HuH-7 (cell line): ENCODE measurements at regions not wholly inside any gene's neighbourhood (a gene's known extent, or its start where the extent isn't known, plus 50 kb on each side); places are given as distances from the start of the nearest gene placed in this dataset.

Source experiments
- DNase-seq: peaks from one replicate; pipeline ENCODE4 v3.0.0; 2011; ENCODE audit warnings: low spot score

DNA sequence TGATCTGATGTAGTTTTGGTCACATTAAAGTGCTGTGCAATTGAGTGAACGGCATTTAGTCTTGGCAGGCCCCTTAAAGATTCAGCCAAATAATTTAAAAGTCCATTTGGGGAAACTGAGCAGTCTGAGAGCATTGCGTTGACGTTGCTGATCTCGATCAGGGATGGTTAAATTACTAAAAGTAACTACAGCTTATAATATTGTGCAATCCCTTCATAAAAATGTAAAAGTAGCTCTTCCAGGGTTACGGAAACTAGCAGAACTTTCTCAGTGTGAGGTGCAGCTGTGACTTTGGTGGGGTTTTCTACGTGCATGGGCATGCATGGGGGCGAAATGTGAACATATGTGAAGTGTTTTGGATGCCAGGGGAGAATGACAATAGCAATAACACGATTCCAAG, 184.5 kb upstream of the RNF32 start:
- DNase-seq, result no peak

DNA sequence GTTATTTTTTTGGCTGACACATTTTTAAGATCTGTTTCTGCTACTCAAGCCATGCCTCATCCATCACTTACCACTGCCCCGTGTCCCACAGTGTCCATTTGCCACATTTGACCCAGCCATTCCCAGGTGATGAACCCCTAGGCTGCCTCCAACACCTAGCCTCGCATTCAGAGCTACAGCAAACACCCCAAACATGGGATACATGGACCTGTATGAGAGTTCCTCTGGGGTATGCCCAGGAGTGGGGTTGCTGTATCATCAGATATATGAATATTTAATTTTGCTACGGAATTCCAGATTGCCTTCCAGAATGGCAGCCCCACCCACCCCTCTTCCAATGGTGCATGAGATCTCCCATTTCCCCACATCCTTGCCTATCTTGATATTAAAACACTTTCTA, 190.1 kb upstream of the RNF32 start:
- no peak for DNase-seq

- DNase-seq, result no peak
Measured at GRCh38 chr7:156448918-156449317, 191.7 kb upstream of the RNF32 start.

- DNase-seq, result no peak
Measured at GRCh38 chr7:156446990-156447389, 193.6 kb upstream of the RNF32 start.

- DNase-seq, result no peak
Measured at GRCh38 chr7:156445997-156446761, 194.4 kb upstream of the RNF32 start.

GRCh38 chr7:156442516-156442915, 198.1 kb upstream of the RNF32 start:
- no peak for DNase-seq

DNA sequence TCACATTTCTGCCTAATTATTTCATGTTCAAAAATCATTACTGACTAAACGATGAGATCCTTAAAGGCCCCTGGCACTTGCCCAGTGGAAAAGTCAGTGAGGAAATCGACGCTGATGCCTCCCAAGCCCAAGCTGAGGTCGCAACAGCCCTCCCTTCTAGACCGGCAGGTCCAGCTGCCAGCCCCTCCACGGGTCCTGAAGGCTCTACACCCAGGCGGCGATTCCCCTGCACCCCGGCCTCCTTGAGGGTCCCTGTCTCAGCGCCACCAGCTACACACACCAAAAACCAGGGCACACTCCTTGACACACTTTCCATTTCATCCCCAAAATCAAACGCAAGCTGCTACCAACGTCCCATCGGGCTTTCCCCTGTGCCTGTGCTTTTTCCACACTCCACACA, 200.1 kb upstream of the RNF32 start:
- no peak for DNase-seq

GRCh38 chr7:156438011-156438410, 202.6 kb upstream of the RNF32 start:
- DNase-seq, result no peak

- no peak for DNase-seq
Measured at GRCh38 chr7:156437021-156437614, 203.5 kb upstream of the RNF32 start.

- no peak for DNase-seq
Measured at GRCh38 chr7:156435486-156436231, 204.9 kb upstream of the RNF32 start.

DNA sequence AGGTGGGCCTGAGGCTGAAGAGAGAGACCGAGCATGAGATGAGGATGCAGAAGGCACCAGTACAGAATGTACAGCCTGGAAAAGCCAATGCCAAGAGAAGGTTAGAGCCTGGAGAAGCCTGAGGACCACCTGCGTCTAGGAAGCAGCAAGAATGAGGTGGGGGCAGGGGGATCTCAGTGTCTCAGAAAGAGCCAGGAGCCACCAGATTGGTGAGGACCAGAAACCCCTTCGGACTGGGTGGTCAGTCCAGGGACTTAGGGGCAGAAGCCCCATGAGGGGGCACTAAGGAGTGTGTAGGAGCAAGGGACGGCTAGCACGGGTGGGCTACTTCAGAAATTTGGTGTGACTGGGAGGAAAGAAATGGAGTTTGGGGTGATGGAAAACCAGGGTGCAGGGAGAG, 205.9 kb upstream of the RNF32 start:
- no peak for DNase-seq

DNA sequence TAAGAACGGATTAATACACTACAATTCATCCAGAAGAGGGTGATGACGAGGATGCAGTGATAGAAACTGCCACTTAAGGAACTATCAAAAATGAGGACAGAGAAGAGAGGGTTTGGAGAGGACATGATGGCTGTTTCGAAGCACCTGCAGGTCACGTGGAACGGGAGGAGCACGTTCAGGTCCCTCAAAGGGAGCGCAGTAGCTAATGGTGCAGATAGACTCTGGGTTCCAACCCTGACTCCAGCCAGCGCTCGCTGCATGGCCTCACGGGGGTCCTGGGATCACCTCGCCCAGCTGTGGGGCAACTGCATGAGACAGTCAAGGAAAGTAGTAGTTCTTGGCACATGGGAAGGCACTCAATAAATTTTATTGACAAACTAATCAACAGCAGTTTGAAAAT, 208.6 kb upstream of the RNF32 start:
- no peak for DNase-seq

DNA sequence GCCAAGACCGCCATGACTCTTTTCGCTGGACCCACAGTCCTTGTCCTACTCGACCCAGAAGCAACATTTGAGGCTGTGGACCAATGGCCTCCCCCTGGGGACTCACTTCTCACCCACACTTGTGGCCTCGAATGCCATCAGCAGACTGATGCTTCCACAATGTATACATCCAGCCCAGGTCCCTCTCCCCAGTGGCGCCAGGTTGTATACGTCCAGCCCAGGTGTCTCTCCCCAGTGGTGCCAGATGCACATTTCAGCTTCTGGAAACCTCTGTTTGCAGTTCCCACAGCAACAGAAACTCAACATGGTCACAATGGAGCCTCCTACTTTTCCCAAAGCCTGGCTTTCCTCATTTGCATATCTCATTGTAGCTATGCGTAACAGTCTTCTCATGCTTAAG, 210.5 kb upstream of the RNF32 start:
- DNase-seq, result no peak

- no peak for DNase-seq
Measured at GRCh38 chr7:156429514-156429913, 211.1 kb upstream of the RNF32 start.

GRCh38 chr7:156423876-156424275, 216.7 kb upstream of the RNF32 start:
- DNase-seq, result no peak

- no peak for DNase-seq
Measured at GRCh38 chr7:156420496-156420895, 220.1 kb upstream of the RNF32 start.

- DNase-seq, result no peak
Measured at GRCh38 chr7:156419782-156420181, 220.8 kb upstream of the RNF32 start.

- DNase-seq, result no peak
Measured at GRCh38 chr7:156402255-156402654, 238.3 kb upstream of the RNF32 start.

DNA sequence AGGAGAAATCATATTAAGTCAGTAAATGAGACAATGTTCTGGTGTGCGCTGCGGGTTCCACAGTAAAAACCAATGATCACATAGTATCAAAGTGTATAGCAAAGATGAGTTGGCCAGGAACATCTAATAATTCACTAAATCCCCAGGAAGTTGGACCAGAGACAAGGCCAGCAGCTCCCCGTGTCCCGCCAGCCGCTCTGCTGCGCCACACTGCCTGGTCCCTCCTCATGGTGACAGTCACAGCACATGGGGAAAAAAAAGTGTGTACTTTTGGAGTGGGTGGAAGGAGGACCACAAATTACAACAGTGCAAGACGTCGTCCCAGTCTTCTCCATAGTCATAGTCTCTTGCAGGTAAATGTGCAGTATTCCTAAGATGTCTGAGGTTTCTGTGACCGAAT, 239.0 kb upstream of the RNF32 start:
- no peak for DNase-seq

- no peak for DNase-seq
Measured at GRCh38 chr7:156400046-156400445, 240.5 kb upstream of the RNF32 start.

DNA sequence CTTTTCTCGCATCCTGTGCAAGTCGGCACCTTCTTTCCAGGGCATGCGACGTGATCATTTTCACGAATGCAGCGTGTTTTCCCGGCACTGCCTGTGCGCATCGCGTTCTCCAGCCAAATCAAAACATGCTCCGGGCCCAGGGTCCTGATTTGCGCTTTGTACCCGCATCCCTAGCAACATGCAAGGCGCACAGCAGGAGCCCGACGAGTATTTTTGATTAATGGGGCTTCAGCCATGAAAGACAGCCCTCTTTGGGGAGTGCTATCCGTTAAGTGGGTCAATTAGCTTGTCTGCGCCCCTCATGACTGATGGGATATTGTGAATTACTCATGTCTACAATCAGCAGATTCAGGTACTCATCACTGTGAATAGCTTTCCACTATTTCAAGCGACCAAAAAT, 243.3 kb upstream of the RNF32 start:
- no peak for DNase-seq

DNA sequence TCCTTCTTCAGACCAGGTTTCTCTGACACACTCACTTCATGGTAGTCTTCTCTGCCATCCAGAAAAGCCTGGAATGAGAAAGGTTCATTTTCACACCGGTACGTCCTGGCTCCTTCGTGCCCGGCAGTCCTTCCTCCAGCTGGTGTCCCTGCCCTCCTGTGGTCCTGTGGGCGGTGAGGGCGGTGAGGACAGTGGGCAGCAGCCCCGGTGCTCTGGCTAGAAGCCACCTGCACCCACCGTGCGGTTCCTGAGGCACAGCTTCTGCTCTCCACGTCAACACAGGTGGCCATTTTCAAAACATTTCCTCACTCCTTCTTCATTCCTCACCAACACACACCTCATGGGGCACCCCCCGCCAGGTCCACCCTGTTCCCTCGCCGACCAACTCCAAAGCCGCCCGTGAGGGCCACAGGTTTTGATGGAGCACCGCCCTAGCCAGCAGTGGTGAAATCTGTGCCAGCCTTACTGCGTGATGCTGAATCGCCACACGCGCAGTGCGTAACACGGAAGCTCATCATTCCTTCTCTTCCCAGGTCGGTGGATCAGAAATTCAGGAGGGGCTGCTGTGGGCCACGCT, 251.4 kb upstream of the RNF32 start:
- DNase-seq, result no peak

- DNase-seq, result peak; percentile 30
Measured at GRCh38 chr7:156386097-156386496, 254.5 kb upstream of the RNF32 start.
